ENCODE measurements at regions not wholly inside any gene's neighbourhood (a gene's known extent, or its start where the extent isn't known, plus 50 kb on each side); places are given as distances from the start of the nearest gene placed in this dataset.

- no peak for DNase-seq (ENCODE audit: low read depth)
- no peak for TF ChIP-seq CTCF (IDR thresholded peaks at IDR 0.05; ENCODE audit: insufficient read depth, low read depth, low read length)
- no peak overlapping the region for H3K4me3 ChIP-seq (ENCODE audit: low read depth, low read length)
Measured at GRCh38 chr7:35329026-35329425, 75.1 kb upstream of the TBX20 start.

- no peak for DNase-seq (ENCODE audit: low read depth)
- H3K4me3 ChIP-seq (ENCODE audit: low read depth, low read length), result no peak overlapping the region
- no peak for TF ChIP-seq CTCF (IDR thresholded peaks at IDR 0.05; ENCODE audit: insufficient read depth, low read depth, low read length)
Measured at GRCh38 chr7:35319606-35320005, 65.7 kb upstream of the TBX20 start.

- no peak overlapping the region for H3K4me3 ChIP-seq (ENCODE audit: low read depth, low read length)
- no peak for TF ChIP-seq CTCF (IDR thresholded peaks at IDR 0.05; ENCODE audit: insufficient read depth, low read depth, low read length)
- DNase-seq (ENCODE audit: low read depth), result no peak
Measured at GRCh38 chr7:35316549-35316948, 62.6 kb upstream of the TBX20 start.

GRCh38 chr7:35315517-35315916 is 61.6 kb upstream of the TBX20 start:
- H3K4me3 ChIP-seq (ENCODE audit: low read depth, low read length), result no peak overlapping the region
- DNase-seq (ENCODE audit: low read depth), result no peak
- no peak for TF ChIP-seq CTCF (IDR thresholded peaks at IDR 0.05; ENCODE audit: insufficient read depth, low read depth, low read length)

GRCh38 chr7:35314354-35314753 is 60.5 kb upstream of the TBX20 start:
- no peak for TF ChIP-seq CTCF (IDR thresholded peaks at IDR 0.05; ENCODE audit: insufficient read depth, low read depth, low read length)
- DNase-seq (ENCODE audit: low read depth), result no peak
- H3K4me3 ChIP-seq (ENCODE audit: low read depth, low read length), result no peak overlapping the region

GRCh38 chr7:35313575-35313974 is 59.7 kb upstream of the TBX20 start:
- TF ChIP-seq CTCF (IDR thresholded peaks at IDR 0.05; ENCODE audit: insufficient read depth, low read depth, low read length), result no peak
- no peak for DNase-seq (ENCODE audit: low read depth)

More at GRCh38 chr7:35313575-35313974, 59.7 kb upstream of the TBX20 start:
- no peak overlapping the region for H3K4me3 ChIP-seq (ENCODE audit: low read depth, low read length)
